ENCODE measurements at regions not wholly inside any gene's neighbourhood (a gene's known extent, or its start where the extent isn't known, plus 50 kb on each side); places are given as distances from the start of the nearest gene placed in this dataset.

- in situ Hi-C loops (cut with HindIII; ENCODE audit: low sequenced_read_pairs) = no loop called here
Measured at GRCh38 chr2:18345848-18346247, 214.6 kb downstream of the RDH14 start.

- in situ Hi-C loops (cut with HindIII; ENCODE audit: low sequenced_read_pairs) = no loop called here
Measured at GRCh38 chr2:18342901-18343300, 217.6 kb downstream of the RDH14 start.

DNA sequence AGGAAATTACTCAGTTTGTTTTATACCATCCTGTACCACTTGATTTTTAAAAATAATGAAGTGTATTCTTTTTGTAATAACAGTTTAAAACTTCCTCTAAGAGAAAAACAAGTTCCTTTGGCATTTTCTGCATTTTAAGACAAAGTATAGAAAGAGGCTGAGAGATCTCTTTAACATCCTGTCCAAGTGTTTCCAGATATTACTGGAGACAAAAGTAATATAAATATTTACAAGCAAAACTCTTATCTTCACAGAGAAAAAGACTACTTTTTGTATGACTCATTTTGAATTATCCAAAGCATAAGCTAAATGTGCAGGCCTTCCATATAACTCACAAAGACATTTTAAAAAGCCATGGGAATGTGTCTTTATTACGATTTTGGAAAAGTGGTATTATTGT lies 221.1 kb downstream of the RDH14 start:
- in situ Hi-C loops (cut with HindIII; ENCODE audit: low sequenced_read_pairs) = no loop called here

DNA sequence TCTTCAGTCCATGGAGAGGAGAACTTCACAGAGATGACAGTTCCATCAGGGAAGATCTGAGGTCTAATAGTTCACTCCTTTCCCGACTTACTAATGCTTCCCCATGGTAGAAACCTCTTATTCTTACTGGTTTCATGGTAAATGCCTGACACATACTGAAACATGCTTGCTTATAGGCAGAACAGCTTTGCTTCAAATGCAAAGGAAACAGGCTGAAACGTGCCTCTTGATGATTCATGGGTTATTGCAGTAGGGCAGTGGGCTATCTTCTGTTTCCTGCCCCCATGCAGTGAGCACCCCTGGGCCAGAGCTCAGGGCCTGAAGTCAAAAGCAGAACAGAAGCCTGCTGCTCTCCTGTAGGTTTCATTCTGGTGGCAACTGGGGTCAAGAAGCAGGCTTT lies 223.5 kb downstream of the RDH14 start:
- in situ Hi-C loops (cut with HindIII; ENCODE audit: low sequenced_read_pairs) = no loop called here

DNA sequence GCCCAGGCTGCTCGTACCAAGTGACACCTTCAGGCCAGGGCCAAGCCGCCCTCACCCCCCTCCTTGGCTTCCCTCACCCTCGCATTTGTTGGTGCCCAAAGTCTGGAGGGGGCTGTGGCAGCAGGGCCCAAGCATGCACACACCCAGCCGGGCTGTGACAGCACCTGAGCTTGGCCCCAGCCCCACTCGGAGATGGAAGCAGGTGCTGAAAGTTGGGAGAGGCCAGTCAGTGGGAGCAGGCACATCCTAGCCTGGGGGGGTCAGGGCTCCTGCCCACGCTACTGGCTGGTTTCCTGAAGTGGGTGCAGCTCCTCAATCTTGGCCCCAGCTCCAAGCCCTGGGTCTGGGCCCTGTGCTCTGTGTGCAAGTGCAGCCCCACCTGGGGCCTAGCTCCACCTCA lies 228.0 kb downstream of the RDH14 start:
- in situ Hi-C loops (cut with HindIII; ENCODE audit: low sequenced_read_pairs) = no loop called here

GRCh38 chr2:18325118-18325517 lies 235.3 kb downstream of the RDH14 start:
- in situ Hi-C loops (cut with HindIII; ENCODE audit: low sequenced_read_pairs) = no loop called here

DNA sequence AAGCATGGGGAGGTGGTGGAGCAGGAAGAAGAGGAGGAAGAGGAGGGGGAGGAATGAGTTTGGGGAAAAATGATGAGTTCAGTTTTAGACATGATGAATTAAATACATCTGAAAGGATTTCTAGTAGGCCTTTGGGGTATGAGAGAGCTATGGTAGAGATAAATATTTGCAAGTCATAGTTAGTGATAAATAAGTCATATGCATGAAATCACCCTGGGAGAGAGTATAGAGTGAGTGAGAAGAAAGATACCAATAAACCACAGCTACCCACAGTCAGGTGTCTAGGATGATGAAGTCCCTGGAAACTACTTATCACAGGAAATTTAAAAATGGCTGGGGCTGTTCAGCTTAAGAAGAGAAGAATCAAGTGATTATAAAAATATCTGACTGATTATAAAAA lies 240.5 kb downstream of the RDH14 start:
- in situ Hi-C loops (cut with HindIII; ENCODE audit: low sequenced_read_pairs) = no loop called here

GRCh38 chr2:18317017-18317416 lies 243.4 kb downstream of the RDH14 start:
- in situ Hi-C loops (cut with HindIII; ENCODE audit: low sequenced_read_pairs) = no loop called here

- in situ Hi-C loops (cut with HindIII; ENCODE audit: low sequenced_read_pairs) = no loop called here
Measured at GRCh38 chr2:18312818-18313217, 247.6 kb downstream of the RDH14 start.

- in situ Hi-C loops (cut with HindIII; ENCODE audit: low sequenced_read_pairs) = no loop called here
Measured at GRCh38 chr2:18311420-18312195, 248.8 kb downstream of the RDH14 start.

GRCh38 chr2:18309627-18310026 lies 250.8 kb downstream of the RDH14 start:
- in situ Hi-C loops (cut with HindIII; ENCODE audit: low sequenced_read_pairs) = no loop called here

DNA sequence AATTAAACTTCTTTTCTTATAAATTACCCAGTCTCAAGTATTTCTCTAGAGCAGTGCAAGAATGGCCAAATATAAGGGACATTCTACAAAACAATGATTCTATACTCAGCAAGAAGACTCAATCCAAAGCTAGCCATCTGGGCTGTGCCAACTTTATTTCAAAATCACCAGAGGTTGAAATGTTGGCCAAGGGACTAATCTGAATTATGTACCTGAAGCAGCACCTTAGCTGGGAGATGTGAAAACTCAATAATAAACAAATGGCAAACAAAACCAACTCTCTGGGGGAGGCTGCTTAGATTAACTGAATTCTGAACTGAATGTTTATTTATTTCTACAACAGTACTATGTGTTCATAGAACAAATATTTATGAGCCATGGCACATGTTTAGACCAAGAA lies 251.3 kb downstream of the RDH14 start:
- in situ Hi-C loops (cut with HindIII; ENCODE audit: low sequenced_read_pairs) = no loop called here

- in situ Hi-C loops (cut with HindIII; ENCODE audit: low sequenced_read_pairs) = no loop called here
Measured at GRCh38 chr2:18304849-18305248, 255.6 kb downstream of the RDH14 start.

DNA sequence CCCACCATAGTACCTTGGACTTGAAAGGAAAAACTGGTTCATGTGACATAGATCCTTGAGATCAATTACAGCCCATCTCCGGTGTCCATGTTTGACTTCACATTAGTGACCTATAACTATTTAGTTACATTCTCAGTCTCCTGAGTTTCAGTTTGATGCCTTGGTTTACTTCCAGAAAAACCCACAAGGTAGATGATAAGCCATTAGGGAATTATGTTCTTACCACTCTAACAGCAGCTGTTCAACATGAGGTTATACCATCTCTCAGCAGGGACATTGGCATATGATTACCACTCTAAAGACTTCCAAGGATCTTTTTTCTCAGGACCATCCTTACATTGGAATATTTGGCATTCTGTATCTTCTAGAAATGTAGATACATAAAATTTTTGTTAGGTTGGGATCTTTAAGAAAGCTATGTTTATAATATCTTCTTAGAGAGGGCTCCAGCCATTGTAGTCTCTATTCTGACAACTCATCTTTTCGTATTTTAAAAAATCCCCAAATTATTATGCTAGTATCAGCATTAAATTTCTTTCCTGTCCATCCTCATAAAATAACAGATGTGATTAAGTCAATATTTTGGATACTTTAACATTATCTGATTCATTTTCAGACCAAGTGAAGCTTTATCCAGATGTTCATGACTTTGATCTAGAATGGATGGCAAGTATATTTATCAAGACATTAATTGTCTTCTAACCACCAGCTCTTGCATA lies 258.9 kb downstream of the RDH14 start:
- in situ Hi-C loops (cut with HindIII; ENCODE audit: low sequenced_read_pairs) = no loop called here

DNA sequence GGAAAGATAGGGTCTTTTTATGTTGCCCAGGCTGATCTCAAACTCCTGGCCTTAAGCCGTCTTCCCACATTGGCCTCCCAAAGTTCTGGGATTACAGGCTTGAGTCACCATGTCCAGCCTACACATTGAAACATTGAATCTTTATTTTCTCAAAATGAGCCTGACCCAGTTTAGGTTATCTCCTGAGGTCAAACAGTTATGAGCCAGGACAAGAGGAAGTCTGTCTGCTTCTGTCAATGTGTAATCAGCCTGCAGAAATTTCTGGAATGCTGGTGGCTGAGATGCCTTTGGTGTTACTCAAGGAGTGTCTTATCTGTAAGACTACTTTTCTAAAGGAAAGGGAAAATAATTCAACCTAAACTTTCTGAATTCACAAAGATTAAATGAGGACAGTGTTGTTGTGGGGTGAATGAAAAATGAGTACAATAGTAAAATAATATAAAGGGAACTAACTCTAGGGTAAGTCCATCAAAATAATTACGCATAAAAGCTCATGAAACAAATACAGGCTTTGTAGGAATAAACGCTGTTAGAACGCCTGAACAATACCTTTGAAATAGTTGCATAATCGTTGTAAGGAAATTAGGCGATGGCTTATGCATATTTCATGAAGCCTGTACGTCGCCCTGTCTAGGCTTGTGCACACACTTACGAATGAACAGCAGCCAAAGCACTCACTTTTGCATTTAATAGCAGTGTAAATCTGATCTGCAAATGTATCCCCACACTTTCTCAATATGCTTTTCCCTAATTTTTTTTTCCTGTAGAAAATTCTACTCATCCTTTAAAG lies 260.8 kb downstream of the RDH14 start:
- in situ Hi-C loops (cut with HindIII; ENCODE audit: low sequenced_read_pairs) = no loop called here

DNA sequence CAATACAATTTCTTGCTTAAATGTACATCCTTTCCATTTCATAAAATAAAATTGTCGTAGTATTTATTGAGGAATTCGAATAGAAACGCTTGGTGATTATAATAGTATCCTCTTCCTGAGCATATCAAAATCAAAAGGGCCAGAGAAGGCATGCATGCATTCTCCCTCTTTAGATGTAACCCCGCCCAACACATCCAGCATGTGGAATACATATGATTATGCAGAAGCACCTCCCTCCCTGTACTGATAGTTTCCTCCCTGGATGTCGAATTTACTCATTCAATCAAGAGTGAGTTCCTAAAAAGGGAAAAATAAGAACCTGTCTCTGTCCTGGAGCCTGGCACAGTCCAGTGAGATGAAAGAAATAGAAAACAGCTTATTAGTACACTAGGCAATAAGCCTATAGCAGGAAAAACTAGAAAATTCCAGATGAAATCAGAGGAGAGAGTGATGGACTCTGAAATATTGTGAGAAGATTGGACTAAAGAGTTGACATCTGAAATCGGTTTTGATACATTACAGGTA lies 262.9 kb downstream of the RDH14 start:
- in situ Hi-C loops (cut with HindIII; ENCODE audit: low sequenced_read_pairs) = no loop called here

- in situ Hi-C loops (cut with HindIII; ENCODE audit: low sequenced_read_pairs) = no loop called here
Measured at GRCh38 chr2:18290386-18290785, 270.1 kb downstream of the RDH14 start.

DNA sequence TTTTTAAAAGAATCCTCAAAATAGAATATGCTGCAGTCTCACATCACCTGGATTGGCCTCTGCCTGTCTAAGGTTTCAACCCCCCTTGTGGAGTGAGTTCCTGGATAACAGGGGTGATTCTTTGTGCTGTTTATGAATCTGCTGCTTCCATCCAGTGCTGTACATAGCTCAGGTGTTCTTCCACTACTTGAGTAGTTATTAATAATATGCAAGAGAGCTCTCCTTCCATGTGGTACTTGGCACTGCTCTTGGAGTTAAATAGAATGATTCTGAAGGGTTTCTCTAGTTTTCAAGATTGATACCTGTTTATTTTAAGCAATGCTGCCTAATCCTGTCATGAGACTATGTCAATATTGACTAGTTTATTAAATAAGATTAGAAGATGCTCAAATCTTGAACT lies 273.6 kb downstream of the RDH14 start:
- in situ Hi-C loops (cut with HindIII; ENCODE audit: low sequenced_read_pairs) = no loop called here

- in situ Hi-C loops (cut with HindIII; ENCODE audit: low sequenced_read_pairs) = no loop called here
Measured at GRCh38 chr2:18284331-18284730, 276.1 kb downstream of the RDH14 start.

- in situ Hi-C loops (cut with HindIII; ENCODE audit: low sequenced_read_pairs) = no loop called here
Measured at GRCh38 chr2:18282026-18282425, 278.4 kb downstream of the RDH14 start.

DNA sequence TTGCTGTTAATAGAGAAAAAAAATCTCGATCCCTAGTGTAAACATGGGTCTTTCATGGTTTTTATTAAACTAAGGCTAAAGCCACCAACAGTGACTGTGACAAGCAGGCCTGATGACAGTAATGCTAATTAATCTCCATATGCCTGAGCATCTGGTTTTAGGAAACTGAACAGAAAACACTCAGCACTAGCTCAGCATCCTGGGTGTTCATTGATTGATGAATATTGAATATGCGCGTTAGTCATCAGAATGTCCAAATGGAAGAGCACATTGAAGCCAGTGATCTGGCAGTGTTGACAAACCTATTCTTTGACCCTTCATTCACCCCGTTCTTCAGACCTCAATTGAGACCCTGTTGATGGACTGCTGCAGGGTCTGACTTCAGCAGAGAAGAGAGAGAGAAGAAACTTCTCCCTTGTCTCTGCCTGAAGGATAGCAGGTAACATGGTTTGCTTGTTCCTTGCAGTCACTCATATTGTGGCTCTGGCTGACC lies 283.8 kb downstream of the RDH14 start:
- in situ Hi-C loops (cut with HindIII; ENCODE audit: low sequenced_read_pairs) = no loop called here

Data from DLD1 (cell line).